NCI-H510A (cell line): ENCODE measurements at regions not wholly inside any gene's neighbourhood (a gene's known extent, or its start where the extent isn't known, plus 50 kb on each side); places are given as distances from the start of the nearest gene placed in this dataset.

Source experiments
- DNase-seq: peaks from one replicate; lab custom pipeline; 2025; lab: John Stamatoyannopoulos, UW

DNA sequence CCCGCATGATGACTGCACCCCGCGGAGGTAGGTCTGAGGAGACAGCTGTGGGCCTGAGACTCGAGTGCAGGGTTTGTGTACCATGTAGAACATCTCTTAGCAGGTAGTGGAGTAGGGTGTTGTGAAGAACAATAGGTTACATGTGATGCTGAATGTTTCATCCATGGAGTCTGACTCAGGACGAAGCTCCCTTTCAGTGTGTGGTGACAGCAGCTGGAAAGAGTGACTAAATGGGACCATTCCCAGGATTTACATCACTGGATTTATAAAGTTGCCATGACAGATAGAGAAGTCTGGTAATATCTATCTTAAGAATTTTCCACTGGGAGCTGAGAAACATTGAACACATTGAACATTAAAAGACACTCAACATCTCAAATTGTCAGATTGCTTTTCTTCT, 259.6 kb upstream of the RGS6 start:
- no peak for DNase-seq

DNA sequence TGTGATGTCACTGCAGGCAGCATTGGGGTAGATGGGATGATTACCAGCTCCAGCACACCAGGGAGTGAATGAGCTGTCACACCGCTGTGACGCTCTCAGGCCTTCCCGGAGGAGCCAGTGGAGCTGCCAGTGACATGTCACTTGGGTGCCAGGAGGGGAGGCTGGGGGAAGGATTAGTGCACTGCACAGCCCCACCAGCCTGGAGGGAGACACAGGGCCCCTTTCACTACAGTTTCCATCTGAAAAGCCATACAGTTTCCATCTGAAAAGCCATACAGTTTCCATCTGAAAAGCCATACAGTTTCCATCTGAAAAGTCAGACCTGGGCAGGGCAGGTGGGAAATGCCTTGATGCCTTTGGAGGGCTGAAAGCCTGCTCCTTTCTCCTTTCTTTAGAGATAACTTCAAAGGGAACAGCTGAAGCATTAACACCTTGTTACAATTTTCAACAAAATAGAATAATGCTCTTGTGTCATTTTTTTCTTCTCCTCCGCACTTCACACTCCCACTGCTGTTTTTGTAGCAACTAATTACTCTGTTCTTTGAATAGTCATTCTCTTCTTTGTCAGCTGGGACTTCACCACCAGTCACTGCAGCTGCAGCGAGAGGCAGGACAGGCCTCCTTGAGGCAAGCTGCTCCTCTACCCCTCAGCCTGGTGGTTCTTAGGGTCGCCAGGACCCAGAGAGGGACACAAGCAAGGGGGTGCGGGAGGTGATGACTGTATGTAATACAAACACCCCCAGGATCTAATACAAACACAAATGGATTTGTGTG, 256.9 kb upstream of the RGS6 start:
- DNase-seq = no peak

DNA sequence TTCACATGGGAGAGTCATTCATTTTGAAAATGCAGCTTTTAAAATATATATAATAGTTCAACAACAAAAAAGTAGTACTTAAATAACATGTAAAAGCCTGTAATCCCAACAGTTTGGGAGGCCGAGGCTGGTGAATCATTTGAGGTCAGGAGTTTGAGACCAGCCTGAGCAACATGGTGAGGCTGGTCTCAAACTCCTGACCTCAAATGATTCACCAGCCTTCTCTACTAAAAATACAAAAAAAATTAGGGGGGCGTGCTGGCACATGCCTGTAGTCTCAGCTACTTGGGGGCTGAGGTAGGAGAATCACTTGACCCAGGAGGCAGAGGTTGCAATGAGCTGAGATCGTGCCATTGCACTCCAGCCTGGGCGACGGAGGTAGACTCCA, 256.3 kb upstream of the RGS6 start:
- no peak for DNase-seq

DNA sequence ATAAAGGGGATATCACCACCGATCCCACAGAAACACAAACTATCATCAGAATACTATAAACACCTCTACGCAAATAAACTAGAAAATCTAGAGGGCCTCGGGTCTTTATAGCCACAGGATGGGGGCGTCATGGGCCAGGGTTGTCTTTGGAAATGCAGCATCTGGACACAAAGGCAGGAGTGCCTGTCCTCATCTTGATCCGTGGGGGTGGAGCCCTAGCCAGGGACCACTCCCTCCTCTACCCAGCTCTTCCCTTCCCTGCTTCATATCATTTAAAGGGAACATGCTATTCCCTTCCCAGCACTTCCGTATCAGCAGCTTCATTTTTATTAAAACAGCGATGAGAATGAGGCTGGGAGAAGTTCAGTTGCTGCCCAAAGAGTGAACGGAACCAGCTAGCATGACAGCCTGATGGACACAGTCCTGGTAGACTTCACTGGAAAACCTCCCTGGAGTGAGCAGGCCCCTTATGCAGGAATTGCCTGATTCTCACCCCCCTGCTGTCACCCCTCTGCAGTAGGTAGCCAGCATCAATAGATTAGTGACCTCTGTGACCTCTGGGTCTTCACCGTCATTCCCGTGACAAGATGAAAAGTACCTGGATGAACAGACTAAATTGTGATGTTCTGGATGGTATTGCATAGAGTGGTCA, 251.4 kb upstream of the RGS6 start:
- DNase-seq = no peak

DNA sequence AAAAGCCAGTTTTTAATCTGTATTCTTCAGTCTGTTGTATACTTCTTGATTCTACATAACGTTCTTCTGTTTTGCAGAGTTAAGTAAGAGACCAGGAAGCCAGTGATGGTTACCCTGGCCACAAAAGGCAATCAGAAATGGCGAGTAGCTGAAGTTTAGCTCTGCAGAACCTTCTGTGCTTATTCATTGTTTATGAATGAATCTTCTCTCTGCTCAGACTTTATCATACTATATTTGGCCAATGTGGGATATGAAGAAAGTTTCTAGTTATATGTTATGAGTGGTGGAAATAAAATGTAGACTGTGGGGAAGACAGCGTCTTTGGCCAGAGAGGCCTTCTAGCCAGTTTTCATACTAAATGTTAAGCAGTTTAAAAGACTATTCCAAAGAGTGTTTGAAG, 249.9 kb upstream of the RGS6 start:
- no peak for DNase-seq

DNA sequence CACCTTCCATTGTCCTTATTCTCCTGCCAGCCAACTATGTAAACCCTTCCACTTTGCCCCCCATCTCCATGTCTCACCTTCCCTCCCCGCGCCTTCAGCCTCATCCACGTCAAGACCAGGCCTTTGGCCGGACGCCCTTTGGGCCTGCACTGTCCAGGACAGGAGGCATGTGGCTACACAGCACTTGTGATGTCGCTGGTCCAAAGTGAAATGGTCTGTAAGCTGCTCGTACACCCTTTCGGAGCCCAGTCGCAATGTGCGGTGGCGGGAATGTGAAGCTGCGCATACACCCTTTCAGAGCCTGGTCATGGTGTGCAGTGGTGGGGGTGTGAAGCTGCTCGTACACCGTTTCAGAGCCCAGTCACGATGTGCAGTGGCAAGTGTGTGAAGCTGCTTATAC, 247.9 kb upstream of the RGS6 start:
- DNase-seq = no peak

DNA sequence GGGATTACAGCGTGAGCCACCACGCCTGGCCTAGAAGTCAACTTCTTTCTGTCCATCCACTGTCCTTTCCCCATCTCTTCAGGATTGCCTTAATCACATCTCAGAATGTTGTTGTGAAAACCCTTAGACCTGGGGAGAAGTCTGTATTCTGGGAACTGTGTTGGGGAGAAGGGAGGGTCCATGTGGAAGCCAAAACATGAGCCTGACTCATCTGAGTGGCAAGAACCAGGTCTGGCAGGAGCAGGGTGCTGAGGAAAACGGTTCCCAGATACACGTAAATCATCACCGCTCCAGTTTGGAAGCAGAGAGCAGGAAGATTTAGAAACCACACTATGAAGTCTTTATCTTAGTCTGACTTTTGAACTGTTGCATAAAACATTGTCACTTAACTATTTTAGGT, 245.6 kb upstream of the RGS6 start:
- DNase-seq = no peak

DNA sequence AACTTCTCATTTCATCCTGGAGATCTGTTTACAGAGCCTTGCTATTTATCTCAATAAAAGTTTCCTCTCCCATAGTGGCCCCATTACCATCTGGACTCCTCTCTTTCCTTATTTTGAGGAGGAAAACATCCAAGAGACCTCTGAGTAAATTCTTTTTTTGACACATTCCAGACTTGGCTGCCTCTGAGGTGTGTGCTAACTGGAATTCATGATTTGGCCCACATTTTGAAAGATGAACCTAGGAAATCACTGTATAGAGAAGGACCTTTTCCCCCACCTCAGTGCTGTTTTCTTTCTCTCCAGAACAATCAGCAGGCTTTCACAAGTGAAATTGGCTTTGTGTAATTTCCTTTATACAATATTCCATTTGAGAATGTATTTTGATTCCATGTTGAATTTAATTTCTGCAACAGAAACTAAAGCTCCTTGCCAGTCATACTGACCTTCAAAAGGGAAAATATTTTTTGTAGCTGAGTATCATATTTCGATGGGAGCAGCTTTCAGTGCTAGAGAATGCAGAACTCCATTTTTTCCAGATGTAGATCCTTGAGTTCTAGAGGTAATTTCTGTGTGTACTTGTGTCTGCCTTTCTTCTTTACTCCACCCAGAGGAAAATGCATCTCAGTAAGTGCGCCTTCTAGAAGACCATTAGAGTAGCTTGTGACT, 244.9 kb upstream of the RGS6 start:
- no peak for DNase-seq

DNA sequence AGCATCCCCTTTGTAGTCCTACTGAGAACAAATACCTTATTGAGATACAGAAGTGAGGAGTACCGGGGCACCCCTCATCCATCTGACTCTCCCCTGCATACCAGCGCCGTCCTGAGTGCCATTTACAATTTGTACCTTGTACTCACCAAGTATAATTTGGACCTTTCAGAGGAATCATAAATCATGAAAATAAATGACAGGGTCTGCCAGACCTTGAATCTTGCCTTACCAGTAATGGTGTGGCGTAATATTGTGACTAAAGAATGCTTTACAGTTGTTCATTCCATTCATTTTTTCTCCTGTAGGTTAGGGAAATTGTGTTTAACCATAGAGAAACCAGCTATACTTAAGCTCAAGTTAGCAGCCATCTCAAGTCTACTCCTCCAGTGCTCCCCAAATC, 243.7 kb upstream of the RGS6 start:
- no peak for DNase-seq

DNA sequence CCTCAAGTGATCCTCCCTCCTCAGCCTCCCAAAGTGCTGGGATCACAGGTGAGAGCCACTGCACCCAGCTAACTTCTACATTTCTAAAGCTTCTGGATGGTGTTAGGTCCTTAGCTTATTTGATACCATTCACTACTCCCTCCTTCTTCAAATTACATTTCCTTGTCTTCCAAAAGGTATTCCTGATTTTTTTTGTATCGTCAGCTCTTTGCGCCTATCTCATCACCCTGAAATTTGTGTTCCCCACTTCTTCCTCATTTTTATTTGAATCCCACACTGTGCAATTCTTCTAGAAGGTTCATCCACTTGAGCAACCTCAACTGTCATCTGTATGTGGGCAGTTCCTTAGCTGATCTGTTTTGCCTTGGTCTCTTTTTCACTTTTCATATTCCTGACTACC, 241.8 kb upstream of the RGS6 start:
- no peak for DNase-seq

DNA sequence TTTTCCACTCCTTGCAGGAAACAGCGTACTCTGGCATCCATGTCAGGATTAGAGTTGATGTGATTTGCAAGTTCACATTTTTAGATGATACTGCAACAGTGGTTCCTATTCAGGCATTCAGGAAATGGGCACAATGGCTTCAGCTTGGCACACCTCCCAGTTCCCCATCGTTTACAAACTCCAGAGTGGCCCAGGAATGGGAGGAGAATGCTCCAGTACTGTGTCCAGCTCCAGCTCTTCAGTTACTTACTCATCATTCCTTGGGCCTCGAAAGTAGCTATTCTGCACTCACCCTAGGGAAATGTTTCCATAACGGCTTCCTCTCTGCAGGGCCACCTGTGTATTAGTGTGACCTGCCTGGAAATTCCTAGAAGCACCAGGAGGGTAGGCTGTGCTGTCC, 239.7 kb upstream of the RGS6 start:
- DNase-seq = no peak

DNA sequence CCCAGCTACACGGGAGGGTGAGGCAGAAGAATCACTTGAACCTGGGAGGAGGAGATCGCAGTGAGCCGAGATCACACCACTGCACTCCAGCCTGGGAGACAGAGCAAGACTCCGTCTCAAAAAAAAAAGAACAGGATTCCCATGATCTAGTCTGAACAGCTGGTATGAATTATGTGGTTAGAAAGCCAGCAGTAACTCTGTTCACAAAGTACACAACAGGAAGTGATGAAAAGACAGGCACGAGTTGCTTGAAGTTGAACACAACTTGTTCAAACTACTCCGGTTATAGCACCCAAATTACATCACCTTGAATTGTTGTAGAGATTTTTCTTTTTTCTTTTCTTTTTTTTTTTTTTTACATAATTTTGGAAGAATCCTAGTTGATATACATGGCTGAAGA, 238.8 kb upstream of the RGS6 start:
- no peak for DNase-seq

DNA sequence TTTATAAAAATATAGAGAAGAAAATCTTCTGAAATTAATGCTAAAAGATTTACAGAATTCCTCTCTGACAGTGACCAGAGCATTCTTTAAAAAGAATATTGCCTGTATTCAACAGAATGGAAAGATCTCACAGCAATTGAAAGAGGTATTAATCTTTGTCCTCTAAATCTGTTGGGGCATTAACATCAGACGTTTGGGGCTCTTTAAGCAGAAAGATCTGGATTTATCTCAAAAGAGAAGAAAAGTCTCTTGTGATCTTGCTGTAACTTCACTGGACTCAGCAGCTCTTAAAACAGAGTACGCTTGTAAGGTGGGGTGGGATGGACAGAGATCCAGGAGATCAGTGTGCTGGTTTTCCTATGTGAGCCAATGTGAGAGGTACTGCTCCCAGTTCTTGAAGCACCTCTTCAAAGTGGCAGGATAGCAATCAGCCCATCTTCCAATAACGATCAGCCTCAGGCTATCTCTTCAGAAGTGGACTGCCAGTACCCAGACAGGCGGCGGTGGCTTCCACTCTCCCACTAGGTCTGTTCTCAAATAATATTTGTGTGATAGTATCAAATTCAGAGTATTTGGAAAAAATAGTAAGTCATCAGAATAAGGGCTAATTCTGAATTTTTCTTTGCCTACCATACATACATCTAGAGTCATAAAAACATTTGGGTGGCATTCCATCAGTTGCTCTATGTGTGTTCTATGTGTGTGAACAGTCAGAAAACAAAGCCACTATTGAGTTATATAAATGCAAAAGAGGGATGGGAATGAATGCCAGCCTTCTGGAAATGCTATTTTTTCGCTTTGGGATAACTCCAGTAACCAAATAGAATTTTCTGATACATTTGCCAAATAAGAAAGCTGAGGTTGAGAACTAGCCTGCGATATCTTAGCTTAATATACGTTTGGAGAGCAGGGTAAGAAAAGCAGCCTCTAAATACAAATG, 237.4 kb upstream of the RGS6 start:
- no peak for DNase-seq

DNA sequence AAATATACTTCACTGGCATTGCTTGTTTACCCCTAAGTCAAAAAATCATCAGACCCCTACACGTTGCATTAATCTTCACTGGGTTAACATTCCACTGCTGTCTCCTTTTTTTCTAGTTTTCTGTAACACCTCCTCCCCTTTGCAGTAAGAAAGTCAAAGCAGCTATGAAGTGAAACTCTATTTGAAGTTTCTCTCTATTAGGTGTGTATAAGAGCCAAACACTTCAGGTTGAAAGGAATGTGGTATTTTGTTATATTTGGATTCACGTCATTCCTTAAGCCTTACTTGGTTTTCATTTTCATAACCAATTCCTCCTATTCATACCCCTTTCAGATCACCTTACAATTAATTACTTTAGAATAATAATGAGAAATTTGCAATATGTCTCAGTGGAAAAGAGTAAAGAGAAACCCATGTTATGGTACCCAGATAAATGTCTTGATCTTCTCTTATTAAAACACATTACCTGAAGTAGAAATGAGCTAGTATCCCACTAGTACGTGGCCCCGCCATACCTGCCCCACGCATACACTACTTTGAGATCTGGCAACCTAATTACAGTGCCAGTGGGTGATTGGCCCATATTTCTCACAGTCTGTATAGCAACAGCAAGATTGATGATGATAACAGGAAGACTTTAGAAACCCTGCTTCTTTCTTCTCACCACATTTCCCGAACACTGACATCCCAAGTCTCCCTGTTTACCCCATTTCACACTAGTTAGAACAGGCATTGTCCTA, 236.4 kb upstream of the RGS6 start:
- no peak for DNase-seq

DNA sequence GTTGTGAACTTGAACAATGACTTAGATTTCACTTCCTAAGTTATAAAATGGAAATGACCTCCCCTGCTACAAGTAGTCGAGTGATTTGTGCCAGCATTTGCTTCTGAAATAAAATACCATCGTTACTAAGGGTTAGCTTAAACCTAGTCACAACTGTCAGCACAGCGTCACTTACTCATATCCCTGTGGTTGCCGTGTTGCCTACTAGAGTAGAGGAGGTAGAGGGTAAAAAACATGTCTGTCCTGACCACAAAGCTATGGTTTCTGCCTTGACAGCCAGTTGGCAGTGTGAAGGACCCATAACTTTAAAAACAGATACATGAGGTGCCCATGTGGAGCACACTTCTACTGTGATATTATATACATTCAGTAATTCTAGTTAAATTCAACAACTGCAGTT, 234.2 kb upstream of the RGS6 start:
- no peak for DNase-seq

DNA sequence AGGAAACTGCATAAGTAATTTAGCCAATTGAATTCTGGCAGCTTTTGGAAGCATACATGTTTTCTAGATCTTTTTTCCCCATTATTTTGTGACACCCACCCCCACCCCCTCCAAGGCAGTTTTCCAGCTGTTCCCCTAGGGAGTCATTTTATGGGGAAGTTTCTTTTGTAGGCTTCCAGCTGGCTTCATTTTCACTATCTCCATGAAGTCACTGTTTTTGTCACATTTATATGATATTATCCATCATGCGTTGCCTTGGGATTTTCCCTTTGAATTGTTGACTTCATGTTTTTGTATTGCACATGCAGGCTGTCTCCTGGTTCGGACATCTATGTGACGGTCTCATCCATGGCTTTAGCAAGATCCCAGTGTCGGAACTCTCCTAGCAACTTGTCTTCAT, 233.6 kb upstream of the RGS6 start:
- no peak for DNase-seq

DNA sequence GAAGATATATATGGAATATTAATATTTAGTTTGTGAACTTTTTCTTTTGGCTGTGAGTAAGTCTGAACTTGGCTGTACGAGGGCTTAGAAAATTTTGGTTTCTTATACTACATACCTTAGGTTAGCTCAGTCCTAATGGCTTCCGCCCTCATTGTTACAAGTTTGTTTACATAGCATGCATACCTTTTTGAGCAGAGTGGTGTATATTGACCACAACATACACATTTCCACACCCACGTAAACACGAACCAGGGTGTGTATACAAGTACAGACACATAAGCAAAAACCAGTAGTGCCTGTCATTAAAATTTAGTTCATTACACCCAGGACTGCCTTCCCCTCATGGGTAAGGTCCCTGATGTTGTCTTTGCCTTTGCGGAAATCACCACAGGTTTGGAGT, 230.2 kb upstream of the RGS6 start:
- DNase-seq = no peak

DNA sequence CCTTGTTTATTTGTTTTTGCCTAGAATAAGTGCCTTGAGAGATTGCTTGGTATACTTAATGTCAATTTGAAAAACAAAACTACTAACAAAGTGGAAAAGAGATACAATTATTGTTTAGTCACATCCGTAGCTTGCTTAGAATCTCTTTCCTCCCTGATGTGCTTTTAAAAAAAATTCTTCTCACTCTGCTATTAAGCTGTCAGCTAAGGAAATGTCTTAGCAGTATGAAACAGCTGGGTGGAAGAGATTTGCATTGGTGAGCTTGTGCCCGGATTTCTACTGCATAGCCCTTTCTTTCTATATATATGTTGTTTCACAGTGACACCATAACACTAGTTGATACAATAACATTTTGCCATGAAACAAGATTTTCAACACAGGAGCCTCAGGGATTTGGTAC, 229.4 kb upstream of the RGS6 start:
- no peak for DNase-seq

DNA sequence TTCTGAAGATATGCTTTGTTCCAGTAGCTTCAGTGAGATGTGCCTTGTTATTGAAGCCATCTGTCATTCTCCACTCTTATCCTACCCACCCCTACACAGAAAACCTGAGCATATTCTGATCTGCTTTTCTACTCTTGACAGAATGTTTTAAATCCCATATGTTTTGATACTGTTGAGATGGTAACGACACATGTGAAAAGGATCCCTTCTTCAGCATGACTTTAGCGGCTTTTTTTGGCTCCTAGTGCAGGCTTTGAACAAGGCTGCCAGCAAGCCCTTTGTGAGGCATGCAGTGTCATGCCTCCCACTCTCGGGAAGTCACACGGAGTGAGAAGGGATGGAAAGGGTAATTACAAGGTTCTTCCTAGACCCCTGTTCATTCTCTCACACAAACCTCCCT, 228.8 kb upstream of the RGS6 start:
- DNase-seq = no peak

DNA sequence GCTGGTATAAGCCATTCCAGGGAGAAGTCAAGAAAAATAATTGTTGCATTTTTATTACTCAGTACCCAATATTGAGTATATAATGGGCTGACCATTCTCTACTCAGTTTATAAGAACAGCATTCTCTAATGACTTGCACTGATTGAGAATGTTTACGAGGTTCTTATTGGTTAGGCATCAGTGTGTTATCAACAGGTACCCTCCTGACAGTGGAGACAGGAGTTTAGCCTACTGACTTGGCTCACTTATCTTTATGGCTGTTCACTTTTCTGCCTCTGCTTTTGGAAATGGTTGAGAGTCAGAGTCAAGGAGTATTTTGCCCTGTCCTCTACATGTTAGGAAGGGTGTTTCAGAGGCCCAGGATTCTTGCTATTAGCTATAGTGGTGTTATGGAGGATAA, 228.0 kb upstream of the RGS6 start:
- DNase-seq = no peak

DNA sequence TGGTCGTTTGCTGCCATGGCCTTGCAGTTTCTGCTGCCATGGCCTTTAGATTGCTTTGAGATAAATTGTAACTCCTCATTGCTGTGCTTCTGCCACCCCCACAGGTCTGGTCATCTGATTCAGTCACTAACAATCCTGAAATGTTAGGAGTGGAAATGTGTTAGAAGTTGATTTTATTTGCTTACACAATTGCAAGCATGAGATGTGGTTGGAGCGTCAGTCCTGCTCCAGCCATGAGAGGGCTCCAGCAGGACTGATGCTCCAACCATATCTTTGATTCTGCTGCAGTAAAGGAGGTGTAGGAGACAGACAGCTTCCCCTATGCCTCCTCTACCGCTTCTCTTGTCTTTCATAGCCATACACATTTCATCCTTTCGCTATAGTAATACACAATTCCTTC, 226.8 kb upstream of the RGS6 start:
- DNase-seq = no peak

DNA sequence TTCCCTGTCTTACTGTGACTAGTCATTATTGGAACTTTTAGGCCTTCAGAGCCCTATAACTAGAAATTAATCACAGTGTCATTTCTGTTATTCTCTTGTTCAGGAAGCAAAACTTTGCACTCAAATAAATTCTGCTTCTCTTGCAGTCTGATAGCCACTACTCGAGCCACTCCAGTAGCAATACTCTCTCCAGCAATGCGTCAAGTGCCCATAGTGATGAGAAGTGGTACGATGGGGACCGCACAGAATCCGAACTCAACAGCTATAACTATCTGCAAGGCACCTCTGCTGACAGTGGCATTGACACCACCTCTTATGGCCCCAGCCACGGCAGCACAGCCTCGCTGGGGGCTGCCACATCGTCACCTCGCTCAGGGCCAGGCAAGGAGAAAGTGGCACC, 223.2 kb upstream of the RGS6 start:
- DNase-seq = no peak
